PC-3 (cell line): ENCODE measurements at regions not wholly inside any gene's neighbourhood (a gene's known extent, or its start where the extent isn't known, plus 50 kb on each side); places are given as distances from the start of the nearest gene placed in this dataset.

ENCODE experiments used
- ATAC-seq: fragments of 200-7000 bp; cut with Tn5 transposase; 2 replicates; pipeline ENCODE4 v1.9.1; 2020; ENCODE audit warnings: mild to moderate bottlenecking, moderate library complexity
- BruUV-seq: library from RNA; stranded (reverse); fragments of 400-500 nt; replicated peaks from 2 replicates; lab custom pipeline; 2021; lab: Mats Ljungman, UMichigan
- CTCF ChIA-PET: fragments of 300-600 bp; sonication (Branson Sonifier 250); formaldehyde crosslinking; loops from one replicate; lab custom pipeline; 2022; ENCODE audit warnings: antibody characterized with exemption; lab: Charles Lee
- POLR2A ChIA-PET: fragments of 300-600 bp; sonication (Branson Sonifier 250); formaldehyde crosslinking; loops from one replicate; lab custom pipeline; 2022; ENCODE audit warnings: antibody characterized with exemption; ENCODE audit not compliant: unreplicated experiment; lab: Charles Lee
- DNase-seq: peaks from one replicate; pipeline ENCODE4 v3.0.0-alpha.2; 2015
- H2AFZ ChIP-seq: fragments of 300-600 bp; sonication (generic); 2 replicates; pipeline ENCODE4 v1.6.0; 2016; ENCODE audit warnings: antibody characterized with exemption, low read length
- H3F3A ChIP-seq: fragments of 300-600 bp; sonication (generic); one replicate; pipeline ENCODE4 v1.6.0; 2017; ENCODE audit warnings: antibody characterized with exemption, low read length, control low read depth, mild to moderate bottlenecking; ENCODE audit not compliant: unreplicated experiment
- H3K27ac ChIP-seq: fragments of 300-600 bp; sonication (generic); 2 replicates; pipeline ENCODE4 v1.5.1; 2016; ENCODE audit warnings: mild to moderate bottlenecking, low read length
- H3K27me3 ChIP-seq: fragments of 300-600 bp; sonication (generic); 2 replicates; pipeline ENCODE4 v1.6.1; 2016; ENCODE audit warnings: low read length, mixed read lengths
- H3K36me3 ChIP-seq: fragments of 300-600 bp; sonication (generic); 2 replicates; pipeline ENCODE4 v1.6.1; 2016; ENCODE audit warnings: low read depth, mixed run types, low read length, mixed read lengths
- H3K4me1 ChIP-seq: fragments of 300-600 bp; sonication (generic); 2 replicates; pipeline ENCODE4 v1.5.1; 2016; ENCODE audit warnings: low read length; ENCODE audit not compliant: insufficient read depth
- H3K4me2 ChIP-seq: fragments of 300-600 bp; sonication (generic); 2 replicates; pipeline ENCODE4 v1.6.0; 2016; ENCODE audit warnings: low read length
- H3K4me3 ChIP-seq: fragments of 300-600 bp; sonication (generic); 2 replicates; pipeline ENCODE4 v1.5.1; 2016; ENCODE audit warnings: mild to moderate bottlenecking, low read length, mixed read lengths
- H3K79me2 ChIP-seq: fragments of 300-600 bp; sonication (generic); 2 replicates; pipeline ENCODE4 v1.6.1; 2017; ENCODE audit warnings: low read length, mixed read lengths
- H3K9ac ChIP-seq: fragments of 300-600 bp; sonication (generic); 2 replicates; pipeline ENCODE4 v1.6.0; 2016; ENCODE audit warnings: mild to moderate bottlenecking, low read length
- H3K9me2 ChIP-seq: fragments of 300-600 bp; sonication (generic); replicated peaks from 2 replicates; pipeline ENCODE4 v1.6.1; 2016; ENCODE audit warnings: mixed run types, low read length, mixed read lengths
- H3K9me3 ChIP-seq: fragments of 300-600 bp; sonication (generic); 2 replicates; pipeline ENCODE4 v1.6.1; 2016; ENCODE audit warnings: low read length, mixed read lengths
- H4K20me1 ChIP-seq: fragments of 300-600 bp; sonication (generic); 2 replicates; pipeline ENCODE4 v1.6.1; 2016; ENCODE audit warnings: low read length, mixed read lengths
- CTCF ChIP-seq: fragments of 300-600 bp; sonication (generic); conservative IDR thresholded peaks from 2 replicates; pipeline ENCODE4 v1.5.1; 2017; ENCODE audit warnings: antibody characterized with exemption, low read depth, mild to moderate bottlenecking, low read length
- EZH2 ChIP-seq: fragments of 300-600 bp; sonication (generic); IDR thresholded peaks from one replicate; pipeline ENCODE4 v1.6.1; 2017; ENCODE audit warnings: antibody characterized with exemption, mild to moderate bottlenecking, low read length; ENCODE audit not compliant: unreplicated experiment
- EZH2phosphoT487 ChIP-seq: fragments of 300-600 bp; sonication (generic); IDR thresholded peaks from 2 replicates; pipeline ENCODE4 v1.6.1; 2018; ENCODE audit warnings: mild to moderate bottlenecking, antibody characterized with exemption, low read length, borderline replicate concordance
- intact Hi-C: fragments of 100-400 bp; cut with micrococcal nuclease; formaldehyde crosslinking; loops from 2 replicates; pipeline ENCODE4 v1.9.0; 2023

- Histone ChIP-seq H3K27me3 (no peaks in the 10 kb centered on the region), H3K79me2 (no peaks in the 10 kb centered on the region), H3K36me3 (no peaks in the 10 kb centered on the region), H3K4me3 (no peak overlapping the region), H3K4me2 (no peak overlapping the region), H3K27ac (no peak overlapping the region), H2AFZ (no peak overlapping the region), H4K20me1 (no peaks in the 10 kb centered on the region), H3F3A (no peaks in the 10 kb centered on the region), H3K4me1 (no peaks in the 10 kb centered on the region), H3K9ac (no peak overlapping the region), H3K9me2 (no peaks in the 10 kb centered on the region), H3K9me3 (peaks cover 9% of the 10 kb centered on the region; the same call in 1 of the 2 replicates)
- no peak for ATAC-seq
- no peak for TF ChIP-seq EZH2phosphoT487
- no peak for TF ChIP-seq EZH2
- no peak for TF ChIP-seq CTCF
- intact Hi-C loops = no loop called here
- ChIA-PET POLR2A (no interaction called here), CTCF (no interaction called here)
- DNase-seq = no peak
- BruUV-seq = no TSS peak
Observed at GRCh38 chr3:8001307-8001706, 500.3 kb upstream of the LMCD1 start.

- ATAC-seq = no peak
- intact Hi-C loops = no loop called here
- TF ChIP-seq CTCF = no peak
- DNase-seq = no peak
- no peaks in the 10 kb centered on the region for H3K9me2 ChIP-seq
- no peak overlapping the region for H3K27ac ChIP-seq
- H3K36me3 ChIP-seq = no peaks in the 10 kb centered on the region
- no TSS peak for BruUV-seq
- CTCF ChIA-PET = no interaction called here
- H3K4me2 ChIP-seq = no peak overlapping the region
- H2AFZ ChIP-seq = no peak overlapping the region
- no peaks in the 10 kb centered on the region for H3K79me2 ChIP-seq
- H3K9me3 ChIP-seq = peaks cover 14% of the 10 kb centered on the region
- POLR2A ChIA-PET = no interaction called here
- no peaks in the 10 kb centered on the region for H3K4me1 ChIP-seq
- H4K20me1 ChIP-seq = no peaks in the 10 kb centered on the region
- no peak overlapping the region for H3K4me3 ChIP-seq
- H3F3A ChIP-seq = no peaks in the 10 kb centered on the region
- H3K27me3 ChIP-seq = no peaks in the 10 kb centered on the region
- no peak overlapping the region for H3K9ac ChIP-seq
Observed at GRCh38 chr3:8001712-8002111, 499.9 kb upstream of the LMCD1 start.

GRCh38 chr3:8011902-8012301, 489.7 kb upstream of the LMCD1 start:
- Histone ChIP-seq H3K4me3 (no peak overlapping the region), H3K4me1 (no peaks in the 10 kb centered on the region), H3K9ac (no peak overlapping the region), H3K9me3 (peaks cover under 1% of the 10 kb centered on the region; the same call in 1 of the 2 replicates), H3F3A (no peaks in the 10 kb centered on the region), H3K27me3 (no peaks in the 10 kb centered on the region), H3K4me2 (no peak overlapping the region), H3K36me3 (no peaks in the 10 kb centered on the region), H4K20me1 (no peaks in the 10 kb centered on the region), H3K27ac (no peak overlapping the region), H3K79me2 (no peaks in the 10 kb centered on the region), H3K9me2 (no peaks in the 10 kb centered on the region), H2AFZ (no peak overlapping the region)
- DNase-seq = no peak
- intact Hi-C loops = no loop called here
- TF ChIP-seq CTCF = no peak
- no peak for TF ChIP-seq EZH2phosphoT487
- TF ChIP-seq EZH2 = no peak
- no peak for ATAC-seq
- ChIA-PET CTCF (no interaction called here), POLR2A (no interaction called here)
- no TSS peak for BruUV-seq
